Epithelial cell of esophagus (primary cell): ENCODE measurements at regions not wholly inside any gene's neighbourhood (a gene's known extent, or its start where the extent isn't known, plus 50 kb on each side); places are given as distances from the start of the nearest gene placed in this dataset.

Experiments
- DNase-seq: peaks from one replicate; pipeline ENCODE4 v3.0.0; 2010; ENCODE audit warnings: low read depth
- H3K4me3 ChIP-seq: 2 replicates; pipeline ENCODE4 v1.5.1; 2011; ENCODE audit warnings: mild to moderate bottlenecking, low read length, control low read depth
- CTCF ChIP-seq: IDR thresholded peaks from 2 replicates; pipeline ENCODE4 v1.5.1; 2011; ENCODE audit warnings: low read depth, mild to moderate bottlenecking, low read length, control low read depth, inconsistent platforms; ENCODE audit not compliant: insufficient read depth; ENCODE audit errors: missing control alignments

DNA sequence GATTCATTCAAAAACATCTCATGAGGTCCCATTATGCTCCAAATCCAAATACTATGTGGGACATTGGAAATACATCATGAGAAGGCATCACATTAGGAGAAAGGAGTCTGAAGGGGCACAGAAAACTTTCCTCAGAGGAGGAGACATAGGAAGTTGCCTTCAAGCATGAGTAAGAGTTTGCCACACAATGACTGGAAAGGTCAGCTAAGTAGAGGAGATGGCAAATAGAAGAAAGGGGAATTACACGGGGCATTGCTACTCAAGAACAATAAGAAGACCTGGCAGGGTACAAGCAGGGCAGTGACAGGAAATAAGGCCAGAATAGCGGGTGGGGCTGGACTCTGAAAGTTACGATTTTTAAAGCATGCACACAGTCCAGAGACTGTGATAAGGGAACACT, 231.6 kb downstream of the SPRY2 start:
- DNase-seq, result peak; percentile 20
- TF ChIP-seq CTCF, result no peak
- H3K4me3 ChIP-seq, result no peak overlapping the region

GRCh38 chr13:80105350-80105749, 235.6 kb downstream of the SPRY2 start:
- no peak overlapping the region for H3K4me3 ChIP-seq
- no peak for TF ChIP-seq CTCF
- DNase-seq, result no peak

- no peak for TF ChIP-seq CTCF
- no peak overlapping the region for H3K4me3 ChIP-seq
- DNase-seq, result no peak
Measured at GRCh38 chr13:80101040-80101439, 239.9 kb downstream of the SPRY2 start.

DNA sequence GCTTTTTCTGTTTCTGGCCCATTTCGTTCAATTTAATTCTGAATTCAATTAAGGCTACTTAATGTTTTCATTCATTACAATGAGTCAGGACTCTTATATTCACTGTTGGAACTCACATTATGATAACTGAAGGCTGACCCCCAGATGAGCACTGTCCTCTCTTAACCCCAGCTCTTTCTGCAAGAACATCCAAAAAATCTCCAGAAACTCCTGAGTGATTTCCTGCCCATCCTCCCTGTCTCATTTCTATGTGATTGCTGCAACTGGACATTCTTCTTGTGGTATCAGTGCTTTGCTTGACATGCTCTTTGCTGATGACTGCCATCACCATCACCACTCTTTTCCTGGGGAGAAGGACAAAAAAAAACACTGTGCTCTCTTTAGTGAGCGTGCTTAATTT, 240.3 kb downstream of the SPRY2 start:
- H3K4me3 ChIP-seq, result no peak overlapping the region
- TF ChIP-seq CTCF, result no peak
- DNase-seq, result no peak

GRCh38 chr13:80097561-80097960, 243.4 kb downstream of the SPRY2 start:
- H3K4me3 ChIP-seq, result no peak overlapping the region
- no peak for TF ChIP-seq CTCF
- no peak for DNase-seq

DNA sequence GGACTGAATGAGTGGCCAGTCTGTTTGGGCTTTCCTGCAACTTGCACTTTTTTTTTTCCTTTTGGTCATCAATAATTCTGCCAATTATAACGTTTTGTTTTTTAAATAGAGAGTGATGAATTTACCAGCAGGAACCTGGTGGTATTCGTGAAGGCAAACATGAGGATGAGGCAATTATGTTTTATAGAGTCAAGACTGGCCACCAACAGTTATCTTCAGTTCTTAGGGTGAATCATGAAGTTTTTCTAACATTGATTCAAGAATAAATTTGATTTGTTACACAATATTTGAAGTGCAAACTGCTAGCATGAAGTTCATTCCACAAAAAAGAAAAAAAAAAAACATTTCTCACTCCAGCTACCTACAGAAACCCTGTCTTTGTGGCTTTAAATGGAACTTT, 244.5 kb downstream of the SPRY2 start:
- no peak for DNase-seq
- TF ChIP-seq CTCF, result no peak
- H3K4me3 ChIP-seq, result no peak overlapping the region

- no peak for TF ChIP-seq CTCF
- DNase-seq, result no peak
- H3K4me3 ChIP-seq, result no peak overlapping the region
Measured at GRCh38 chr13:80094526-80094925, 246.4 kb downstream of the SPRY2 start.
